Glomerular endothelial cell (primary cell): ENCODE measurements at regions not wholly inside any gene's neighbourhood (a gene's known extent, or its start where the extent isn't known, plus 50 kb on each side); places are given as distances from the start of the nearest gene placed in this dataset.
"Not testable (repeated sequence)": the region's sequence is repeated elsewhere in the genome, so short reads cannot be mapped to it uniquely, and the experiment has no call there.

Experiments used
- DNase-seq: peaks from one replicate; pipeline ENCODE4 v3.0.0-alpha.2; 2011; ENCODE audit warnings: low read depth, low spot score; ENCODE audit errors: extremely low read depth

DNA sequence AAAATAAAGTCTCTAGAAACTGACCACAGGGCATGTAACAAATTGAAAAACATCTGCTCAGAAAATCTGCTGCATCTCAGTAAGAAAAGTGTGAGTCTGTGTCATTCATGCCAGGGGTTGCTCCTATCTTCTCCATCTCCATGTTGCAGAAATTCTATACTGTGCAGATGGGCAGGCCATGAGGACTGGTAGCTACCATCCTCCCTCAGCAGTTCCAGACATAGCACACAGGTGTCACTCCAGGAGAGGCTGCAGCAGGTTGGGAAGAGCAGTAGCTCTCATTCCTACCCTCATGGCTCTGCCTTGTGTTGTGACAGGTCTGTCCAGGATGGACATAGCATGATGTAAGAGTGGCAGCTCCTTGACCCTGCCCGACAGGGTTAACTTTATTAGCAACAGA lies 173.4 kb downstream of the NDUFS4 start:
- DNase-seq, result no peak

GRCh38 chr5:53738105-53738504 lies 177.7 kb downstream of the NDUFS4 start:
- DNase-seq, result no peak

- DNase-seq, result no peak
Observed at GRCh38 chr5:53739111-53739510, 178.7 kb downstream of the NDUFS4 start.

DNA sequence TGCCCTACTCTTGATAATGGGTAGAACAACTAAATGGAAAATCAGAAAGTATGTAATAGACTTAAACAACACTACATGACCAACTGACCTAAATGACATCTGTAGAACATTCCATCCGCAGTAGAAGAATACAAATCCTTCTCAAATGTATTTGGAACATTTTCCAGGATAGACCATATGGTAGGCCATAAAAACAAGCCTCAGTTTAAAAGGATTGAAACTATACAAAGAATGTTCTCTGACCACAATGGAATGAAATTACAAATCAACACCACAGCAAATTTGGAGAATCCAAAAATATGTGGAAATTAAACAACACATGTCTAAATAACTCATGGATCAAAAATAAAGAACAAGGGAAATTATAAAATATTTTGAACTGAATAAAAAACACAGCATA lies 189.2 kb downstream of the NDUFS4 start:
- no peak for DNase-seq

DNA sequence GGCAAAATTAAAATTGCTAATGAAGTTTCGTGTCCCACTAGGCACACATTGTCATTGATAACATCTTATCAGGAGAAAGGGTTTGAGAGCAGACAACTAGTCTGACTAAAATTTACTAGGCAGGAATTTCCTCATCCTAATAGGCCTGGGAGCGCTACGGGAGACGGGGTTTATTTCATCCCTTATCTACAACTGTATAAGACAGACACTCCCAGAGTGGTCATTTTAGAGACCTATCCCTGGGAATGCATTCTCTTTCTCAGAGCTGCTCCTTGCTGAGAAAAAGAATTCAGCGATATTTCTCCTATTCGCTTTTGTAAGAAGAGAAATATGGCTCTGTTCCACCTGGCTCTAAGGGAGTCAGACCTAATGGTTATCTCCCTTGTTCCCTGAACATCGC lies 191.8 kb downstream of the NDUFS4 start:
- DNase-seq, result not testable (repeated sequence)

- DNase-seq, result no peak
Observed at GRCh38 chr5:53766673-53767072, 206.2 kb downstream of the NDUFS4 start.

- no peak for DNase-seq
Observed at GRCh38 chr5:53777864-53778618, 217.6 kb downstream of the NDUFS4 start.

DNA sequence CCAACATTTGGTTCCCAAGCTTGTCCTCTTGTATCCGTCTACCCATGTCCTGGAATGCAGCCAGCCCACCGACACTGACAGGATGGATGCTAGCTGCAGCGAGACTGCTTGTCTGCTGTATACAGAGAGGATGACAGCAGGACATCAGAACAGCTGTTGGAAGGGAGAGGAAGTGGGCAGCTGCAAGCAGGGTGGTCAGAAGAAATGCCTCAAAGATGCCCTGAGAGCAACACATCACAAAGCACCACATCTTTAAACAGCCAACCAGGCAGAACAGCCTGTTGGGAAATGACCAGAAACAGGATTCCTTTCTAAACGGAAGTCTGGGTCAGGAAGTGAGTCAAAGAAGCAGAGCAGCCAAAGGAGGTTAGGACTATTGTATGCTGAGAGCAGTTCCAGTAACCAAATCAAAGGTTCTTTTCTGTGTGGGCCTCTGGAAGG lies 219.1 kb downstream of the NDUFS4 start:
- peak; percentile 73 for DNase-seq

GRCh38 chr5:53782620-53783019 lies 222.2 kb downstream of the NDUFS4 start:
- DNase-seq, result no peak

GRCh38 chr5:53783624-53784228 lies 223.3 kb downstream of the NDUFS4 start:
- no peak for DNase-seq

- DNase-seq, result no peak
Observed at GRCh38 chr5:53784596-53784995, 224.2 kb downstream of the NDUFS4 start.

DNA sequence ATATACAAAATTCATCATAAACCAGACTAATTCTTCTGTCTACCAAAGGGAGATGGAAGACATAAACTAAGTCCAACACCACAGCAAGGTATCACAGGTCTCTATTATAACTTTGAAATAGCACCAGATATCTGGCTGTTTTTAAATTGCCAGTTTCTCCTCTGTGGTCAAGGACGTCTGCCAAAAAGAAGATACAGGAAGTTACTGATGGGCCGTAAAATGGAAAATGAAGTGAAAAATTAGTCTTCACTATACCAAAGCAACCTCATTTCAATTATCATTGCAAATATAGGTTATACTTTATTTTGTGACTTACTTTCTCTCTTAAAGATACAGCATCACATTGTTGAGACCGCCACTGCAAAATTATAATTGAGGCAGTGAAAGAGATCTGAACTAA lies 225.5 kb downstream of the NDUFS4 start:
- DNase-seq, result no peak

GRCh38 chr5:53790026-53790425 lies 229.6 kb downstream of the NDUFS4 start:
- no peak for DNase-seq

GRCh38 chr5:53792338-53792737 lies 231.9 kb downstream of the NDUFS4 start:
- DNase-seq, result no peak

- not testable (repeated sequence) for DNase-seq
Observed at GRCh38 chr5:53799644-53800043, 239.2 kb downstream of the NDUFS4 start.

DNA sequence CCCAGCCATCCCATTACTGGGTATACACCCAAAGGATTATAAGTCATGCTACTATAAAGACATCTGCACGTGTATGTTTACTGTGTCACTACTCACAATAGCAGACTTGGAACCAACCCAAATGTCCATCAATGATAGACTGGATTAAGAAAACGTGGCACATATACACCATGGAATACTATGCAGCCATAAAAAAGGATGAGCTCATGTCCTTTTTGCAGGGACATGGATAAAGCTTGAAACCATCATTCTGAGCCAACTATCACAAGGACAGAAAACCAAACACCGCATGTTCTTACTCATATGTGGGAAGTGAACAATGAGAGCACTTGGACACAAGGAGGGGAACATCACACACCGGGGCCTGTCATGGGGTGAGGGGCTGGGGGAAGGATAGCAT lies 248.0 kb downstream of the NDUFS4 start:
- not testable (repeated sequence) for DNase-seq

DNA sequence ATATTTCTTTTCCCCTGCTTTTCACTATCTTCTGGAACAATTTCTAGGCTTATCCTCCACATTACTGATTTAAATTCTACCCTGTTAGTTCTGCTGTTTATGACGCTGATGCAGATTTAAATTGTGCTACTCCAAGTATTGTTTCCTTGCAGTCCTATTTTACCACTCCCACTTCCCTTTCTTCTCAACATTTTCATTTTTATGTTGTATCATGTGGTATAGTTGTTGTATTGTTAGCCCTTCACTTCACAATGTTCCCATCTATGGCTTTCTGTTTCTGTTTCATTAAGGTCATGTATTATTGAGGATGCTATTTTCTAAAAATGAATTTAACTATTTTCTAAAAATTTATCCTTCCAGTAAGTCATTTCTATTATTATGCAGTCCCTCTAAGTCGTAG lies 254.4 kb downstream of the NDUFS4 start:
- DNase-seq, result no peak

DNA sequence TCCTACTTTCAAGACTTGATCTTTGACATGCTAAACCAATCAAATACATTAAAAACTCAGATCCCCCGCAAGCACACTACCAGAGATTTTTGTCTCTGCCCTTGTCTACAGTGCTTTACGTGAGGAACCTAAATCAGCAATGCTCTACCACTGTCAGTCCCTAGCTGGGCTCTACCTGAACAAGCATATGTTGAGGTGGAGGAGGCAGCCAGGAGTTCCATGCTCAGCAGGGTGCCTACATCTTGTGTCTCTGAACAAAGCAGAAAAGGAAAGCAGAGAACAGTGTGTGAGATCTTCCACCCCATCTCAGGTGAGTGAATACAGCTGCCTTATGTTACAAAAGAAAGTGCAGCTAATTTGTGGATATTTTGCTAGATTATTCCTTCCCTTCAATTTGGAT lies 255.0 kb downstream of the NDUFS4 start:
- DNase-seq, result no peak

- DNase-seq, result no peak
Observed at GRCh38 chr5:53817183-53817582, 256.7 kb downstream of the NDUFS4 start.

GRCh38 chr5:53819482-53819881 lies 259.0 kb downstream of the NDUFS4 start:
- DNase-seq, result no peak

DNA sequence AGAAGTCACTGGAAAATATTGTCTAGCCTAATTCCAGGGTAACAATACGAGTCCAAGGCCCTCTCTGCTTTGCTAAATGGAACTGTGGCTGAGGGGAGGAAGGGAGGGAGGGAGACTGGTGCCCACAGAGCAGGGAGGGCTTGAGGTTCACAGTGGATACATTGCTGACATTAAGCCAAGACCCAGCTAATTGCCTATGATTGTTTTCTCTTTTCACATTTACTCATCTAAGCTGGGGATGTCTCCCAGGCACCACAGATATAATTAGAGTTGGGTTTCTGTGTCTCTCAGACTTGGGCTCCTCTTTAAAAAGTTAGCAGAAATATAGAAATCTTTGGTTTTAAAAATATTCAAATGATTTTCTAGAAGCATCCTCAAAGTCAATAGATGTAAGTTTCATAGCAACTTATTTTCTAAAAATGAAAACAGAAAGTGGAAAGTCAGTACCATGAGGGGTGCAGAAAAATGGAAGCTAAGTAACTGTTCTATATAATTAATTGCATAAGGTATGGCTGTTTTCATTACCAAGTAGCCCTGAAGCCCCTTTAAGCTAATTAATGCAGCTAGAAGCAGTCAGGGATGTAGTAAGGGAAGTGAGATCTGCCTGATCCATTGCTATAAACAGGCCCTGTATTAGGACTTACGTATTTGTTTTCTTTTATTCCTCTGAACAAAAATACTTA lies 259.8 kb downstream of the NDUFS4 start:
- no peak for DNase-seq

DNA sequence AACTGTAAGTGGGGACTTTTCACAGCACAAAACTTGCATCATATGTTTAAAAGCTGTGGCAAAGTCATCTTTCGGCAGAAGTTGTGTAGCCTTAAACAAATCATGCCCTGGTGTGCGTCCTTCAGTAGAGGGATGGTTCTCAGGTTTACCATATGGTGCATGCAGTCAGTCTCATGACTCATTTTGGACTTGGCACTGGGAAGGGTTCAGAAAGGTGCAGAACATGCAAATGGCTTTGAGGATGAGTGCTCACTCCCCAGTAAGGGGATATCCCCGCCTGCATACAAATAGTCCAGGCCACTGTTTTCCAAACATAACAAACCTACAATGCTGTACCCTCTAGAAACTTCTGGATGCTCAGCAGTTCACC lies 260.3 kb downstream of the NDUFS4 start:
- DNase-seq, result no peak
